ENCODE measurements at regions not wholly inside any gene's neighbourhood (a gene's known extent, or its start where the extent isn't known, plus 50 kb on each side); places are given as distances from the start of the nearest gene placed in this dataset.

DNA sequence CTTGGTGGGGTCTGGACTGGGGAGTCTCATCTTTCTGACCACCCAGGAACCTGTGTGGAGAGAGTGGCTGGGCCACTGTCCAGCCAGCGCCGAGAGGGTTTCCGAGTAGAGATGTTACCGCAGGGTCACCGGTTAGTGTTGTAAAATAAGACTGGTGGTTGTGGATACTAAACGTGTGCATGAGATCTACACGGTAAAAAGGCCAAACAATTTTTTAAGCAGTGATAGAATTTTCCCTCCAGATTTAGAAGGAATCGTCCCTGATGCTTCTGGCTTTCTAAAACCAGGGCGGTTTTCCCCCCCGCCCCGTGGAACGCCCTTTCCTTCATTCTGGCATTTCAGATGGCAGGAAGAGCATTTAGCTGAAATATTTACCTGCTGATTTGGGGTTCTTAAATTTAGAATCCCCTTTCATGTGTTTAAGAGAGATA, 72.6 kb upstream of the PPARA start:
- no peaks in the 10 kb centered on the region for H3K27me3 ChIP-seq
- H3K27ac ChIP-seq: peak overlapping the region; percentile 99 to 100
- intact Hi-C loops (cut with DNase I; ENCODE audit: low total_unique reads): loop anchor here (10.0 kb wide), 1 partner anchor 63 kb away; no protein-coding TSS in a partner anchor
- TF ChIP-seq, protein P1, sequence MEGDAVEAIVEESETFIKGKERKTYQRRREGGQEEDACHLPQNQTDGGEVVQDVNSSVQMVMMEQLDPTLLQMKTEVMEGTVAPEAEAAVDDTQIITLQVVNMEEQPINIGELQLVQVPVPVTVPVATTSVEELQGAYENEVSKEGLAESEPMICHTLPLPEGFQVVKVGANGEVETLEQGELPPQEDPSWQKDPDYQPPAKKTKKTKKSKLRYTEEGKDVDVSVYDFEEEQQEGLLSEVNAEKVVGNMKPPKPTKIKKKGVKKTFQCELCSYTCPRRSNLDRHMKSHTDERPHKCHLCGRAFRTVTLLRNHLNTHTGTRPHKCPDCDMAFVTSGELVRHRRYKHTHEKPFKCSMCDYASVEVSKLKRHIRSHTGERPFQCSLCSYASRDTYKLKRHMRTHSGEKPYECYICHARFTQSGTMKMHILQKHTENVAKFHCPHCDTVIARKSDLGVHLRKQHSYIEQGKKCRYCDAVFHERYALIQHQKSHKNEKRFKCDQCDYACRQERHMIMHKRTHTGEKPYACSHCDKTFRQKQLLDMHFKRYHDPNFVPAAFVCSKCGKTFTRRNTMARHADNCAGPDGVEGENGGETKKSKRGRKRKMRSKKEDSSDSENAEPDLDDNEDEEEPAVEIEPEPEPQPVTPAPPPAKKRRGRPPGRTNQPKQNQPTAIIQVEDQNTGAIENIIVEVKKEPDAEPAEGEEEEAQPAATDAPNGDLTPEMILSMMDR (IDR thresholded peaks at IDR 0.05): no peak
- no peak for TF ChIP-seq POLR2A (IDR thresholded peaks at IDR 0.05)
- peaks cover 0 to 11% of the 10 kb centered on the region in 2 donors for H3K4me1 ChIP-seq
- H3K4me3 ChIP-seq: peak overlapping the region; percentile 88 to 94
- DNase-seq: peak; percentile 54 to 60
- no peaks in the 10 kb centered on the region for H3K36me3 ChIP-seq
- H3K9me3 ChIP-seq: no peaks in the 10 kb centered on the region

DNA sequence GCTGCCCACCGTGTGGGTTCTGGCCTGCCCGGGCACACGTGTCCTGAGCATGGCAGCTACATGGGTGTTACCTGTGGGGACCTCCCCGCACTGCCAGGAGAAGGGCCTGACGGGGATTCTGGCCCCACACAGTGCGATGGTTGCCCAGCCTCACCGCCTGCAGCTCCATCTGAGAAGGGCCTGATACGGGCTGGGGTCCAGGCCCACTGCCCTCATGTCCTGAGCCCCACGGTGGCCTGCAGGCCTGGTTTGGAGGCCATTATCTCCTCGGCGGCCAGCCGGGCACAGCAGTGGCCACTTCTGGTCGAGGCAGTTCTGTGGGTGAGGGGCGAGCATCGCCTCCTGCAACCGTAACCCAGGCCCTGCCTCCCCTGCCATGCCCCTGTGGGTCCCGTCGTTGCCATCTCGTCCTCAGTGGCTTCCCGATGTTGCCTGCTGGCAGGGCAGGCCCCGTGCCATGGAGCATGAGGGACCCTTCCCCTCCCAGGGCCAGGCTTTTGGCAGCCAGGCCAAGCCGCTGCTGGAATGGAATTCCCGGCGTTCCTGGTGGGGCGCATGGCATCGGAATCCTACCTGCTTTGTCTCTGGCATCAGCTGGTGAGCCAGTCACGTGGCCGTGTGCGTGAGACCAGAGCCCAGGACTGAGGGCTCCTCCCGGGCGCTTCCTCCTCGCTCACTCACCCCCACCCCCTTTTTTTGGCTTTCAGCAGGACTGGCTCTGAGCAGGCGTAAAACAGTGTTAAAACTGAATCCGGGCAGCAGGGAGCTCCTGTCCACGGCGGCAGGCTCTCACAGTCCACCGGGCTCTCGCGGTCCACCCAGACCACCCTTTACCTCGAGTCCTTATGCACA, 71.9 kb upstream of the PPARA start:
- Histone ChIP-seq H3K9me3 (no peaks in the 10 kb centered on the region), H3K4me1 (peaks cover 0 to 11% of the 10 kb centered on the region in 2 donors), H3K27me3 (no peaks in the 10 kb centered on the region), H3K4me3 (peak overlapping the region; percentile 88 to 94), H3K36me3 (no peaks in the 10 kb centered on the region), H3K27ac (peak overlapping the region; percentile 99 to 100)
- peak; percentile 81 to 85 for DNase-seq
- intact Hi-C loops (cut with DNase I; ENCODE audit: low total_unique reads): loop anchor here (10.0 kb wide), 1 partner anchor 64 kb away; no protein-coding TSS in a partner anchor
- TF ChIP-seq, protein P1 (IDR thresholded peaks at IDR 0.05): no peak
- TF ChIP-seq POLR2A (IDR thresholded peaks at IDR 0.05): peak; percentile 38 to 46

DNA sequence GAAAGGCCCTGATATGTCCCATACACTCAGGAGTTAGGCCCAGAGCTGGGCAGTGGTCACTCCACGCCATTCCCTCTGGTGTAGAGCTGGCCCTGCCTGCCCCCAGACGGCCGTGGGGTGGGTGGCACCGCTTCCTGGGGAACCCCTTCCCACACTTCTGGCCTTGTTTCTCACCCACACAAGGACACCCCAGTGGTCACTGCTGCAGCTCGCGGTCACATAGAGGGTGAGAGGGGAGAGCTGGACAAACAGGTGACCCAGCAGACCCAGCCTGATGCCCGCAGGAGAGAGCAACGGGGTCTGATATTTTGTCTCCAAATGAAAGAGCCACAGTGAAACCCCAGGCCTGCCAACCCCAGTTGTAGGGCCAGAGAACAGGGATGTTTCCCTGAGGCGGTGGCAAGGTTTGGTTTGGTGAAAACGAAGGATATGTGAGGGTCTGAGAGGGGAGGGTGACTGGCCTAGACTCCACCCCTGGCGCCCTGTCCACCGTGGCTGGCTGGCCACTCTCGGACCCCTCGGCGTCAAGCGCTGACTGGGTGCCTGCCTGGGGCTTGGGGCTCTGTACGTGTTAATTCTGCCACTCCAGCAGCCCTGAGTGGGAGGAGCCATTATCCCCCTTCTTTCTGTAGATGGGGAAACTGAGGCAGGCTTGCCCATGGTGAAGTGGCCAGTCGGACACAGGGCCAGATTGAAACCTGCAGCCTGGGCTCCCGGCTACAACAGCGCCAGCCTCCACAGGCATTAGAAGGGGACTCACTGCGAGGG, 71.0 kb upstream of the PPARA start:
- intact Hi-C loops (cut with DNase I; ENCODE audit: low total_unique reads): loop anchor here (10.0 kb wide), 1 partner anchor 64 kb away; no protein-coding TSS in a partner anchor

DNA sequence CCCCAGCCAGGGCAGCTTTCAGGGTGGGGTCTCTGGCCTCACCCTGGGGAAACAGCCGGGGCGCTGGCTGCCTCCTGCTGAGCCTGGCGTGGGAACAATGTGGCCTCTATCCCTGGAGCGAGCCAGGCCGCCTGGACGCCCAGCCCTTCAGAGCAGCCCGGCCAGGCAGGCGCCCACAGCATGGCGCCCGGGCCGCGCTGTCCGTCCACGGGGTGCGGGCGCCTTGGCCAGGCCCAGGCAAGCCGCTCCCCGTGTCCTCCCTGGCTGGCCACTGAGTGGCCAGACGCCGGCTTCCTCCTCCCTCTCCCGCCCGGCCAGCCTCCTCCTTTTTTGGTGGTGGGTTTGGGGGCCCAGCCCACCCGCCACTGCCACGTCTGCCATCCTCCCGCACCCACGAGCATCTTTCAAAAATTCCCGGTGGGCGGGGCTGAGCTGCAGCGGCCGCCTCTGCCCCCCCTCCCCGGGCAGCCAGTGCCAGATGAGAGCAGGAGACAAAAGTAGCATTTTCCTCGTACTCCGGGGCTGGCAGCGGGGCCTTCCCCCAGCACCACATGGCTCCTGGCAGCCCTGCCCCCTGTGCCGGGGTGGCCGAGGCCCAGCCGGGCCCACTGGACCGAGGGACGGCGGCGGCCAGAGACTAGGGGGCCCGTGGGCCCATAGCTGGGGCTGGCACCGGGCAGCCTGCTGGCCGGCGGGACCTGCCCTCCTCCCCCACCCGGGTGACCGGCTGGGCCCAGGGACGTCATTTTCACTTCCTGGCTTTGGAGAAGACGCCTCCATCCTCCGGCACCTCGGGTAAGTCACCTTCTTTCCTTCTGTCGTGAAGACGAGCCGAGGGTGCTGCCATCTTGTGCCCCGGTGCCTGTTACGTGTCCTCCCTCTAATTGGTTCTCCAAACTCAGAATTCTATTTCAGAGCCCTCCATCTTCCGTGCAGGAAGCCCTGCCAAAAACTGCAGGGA, 70.2 kb upstream of the PPARA start:
- DNase-seq: peak; percentile 88 to 89
- TF ChIP-seq, protein P1 (IDR thresholded peaks at IDR 0.05): no peak
- peak; percentile 68 to 71 for TF ChIP-seq POLR2A (IDR thresholded peaks at IDR 0.05)
- Histone ChIP-seq H3K27me3 (no peaks in the 10 kb centered on the region), H3K4me3 (peak overlapping the region; percentile 88 to 94), H3K36me3 (no peaks in the 10 kb centered on the region), H3K27ac (peak overlapping the region; percentile 99 to 100), H3K4me1 (peaks cover 0 to 21% of the 10 kb centered on the region in 2 donors), H3K9me3 (no peaks in the 10 kb centered on the region)
- intact Hi-C loops (cut with DNase I; ENCODE audit: low total_unique reads): loop anchor here (10.0 kb wide), 1 partner anchor 65 kb away; no protein-coding TSS in a partner anchor

More for the DNA sequence above, 71.0 kb upstream of the PPARA start:
- peak overlapping the region; percentile 88 to 94 for H3K4me3 ChIP-seq
- DNase-seq: peak; percentile 24 to 39
- no peaks in the 10 kb centered on the region for H3K36me3 ChIP-seq
- H3K9me3 ChIP-seq: no peaks in the 10 kb centered on the region
- peaks cover 0 to 16% of the 10 kb centered on the region in 2 donors for H3K4me1 ChIP-seq
- no peaks in the 10 kb centered on the region for H3K27me3 ChIP-seq
- H3K27ac ChIP-seq: peak overlapping the region; percentile 99 to 100
- TF ChIP-seq POLR2A (IDR thresholded peaks at IDR 0.05): no peak
